IPS DF 6.9 (cell line): ENCODE measurements at regions not wholly inside any gene's neighbourhood (a gene's known extent, or its start where the extent isn't known, plus 50 kb on each side); places are given as distances from the start of the nearest gene placed in this dataset.

Experiments used
- DNase-seq: peaks from one replicate; pipeline ENCODE4 v3.0.0-alpha.2; 2013; ENCODE audit warnings: low read depth, low spot score
- H3K27ac ChIP-seq: one replicate; pipeline ENCODE4 v1.5.1; 2013; ENCODE audit warnings: low read length, control low read depth
- H3K27me3 ChIP-seq: 2 replicates; pipeline ENCODE4 v1.6.1; 2013; ENCODE audit warnings: mild to moderate bottlenecking, low read length; ENCODE audit not compliant: control insufficient read depth, insufficient read depth
- H3K36me3 ChIP-seq: 2 replicates; pipeline ENCODE4 v1.6.1; 2013; ENCODE audit warnings: low read length; ENCODE audit not compliant: control insufficient read depth, insufficient read depth
- H3K4me1 ChIP-seq: 2 replicates; pipeline ENCODE4 v1.6.1; 2013; ENCODE audit warnings: low read length; ENCODE audit not compliant: control insufficient read depth, insufficient read depth
- H3K4me3 ChIP-seq: 2 replicates; pipeline ENCODE4 v1.5.1; 2013; ENCODE audit warnings: mild to moderate bottlenecking, low read length
- H3K9me3 ChIP-seq: 2 replicates; pipeline ENCODE4 v1.6.1; 2013; ENCODE audit warnings: low read length, inconsistent platforms; ENCODE audit not compliant: control insufficient read depth, insufficient read depth
- WGBS: extraction: QIAGEN DNeasy Blood & Tissue Kit; methylation state at CpG from one replicate; pipeline ENCODE4 v1.1.7; 2013; ENCODE audit warnings: mixed read lengths, missing lambda C conversion rate; ENCODE audit not compliant: insufficient read length, insufficient coverage; 5-methylcytosine and 5-hydroxymethylcytosine counted together

- no peak overlapping the region for H3K27ac ChIP-seq
- no peak for DNase-seq
- H3K36me3 ChIP-seq: no peaks in the 10 kb centered on the region
- H3K4me3 ChIP-seq: no peak overlapping the region
- H3K4me1 ChIP-seq: no peaks in the 10 kb centered on the region
- no peaks in the 10 kb centered on the region for H3K27me3 ChIP-seq
- no peaks in the 10 kb centered on the region for H3K9me3 ChIP-seq
Observed at GRCh38 chr4:157643257-157643656, 422.7 kb downstream of the GRIA2 start.

- Histone ChIP-seq H3K36me3 (no peaks in the 10 kb centered on the region), H3K4me1 (no peaks in the 10 kb centered on the region), H3K27me3 (no peaks in the 10 kb centered on the region), H3K9me3 (no peaks in the 10 kb centered on the region), H3K4me3 (no peak overlapping the region), H3K27ac (no peak overlapping the region)
- no CpG with 5 or more reads among the region's 3 CpGs for WGBS
- DNase-seq: no peak
Observed at GRCh38 chr4:157634057-157634456, 413.5 kb downstream of the GRIA2 start.

- Histone ChIP-seq H3K27ac (no peak overlapping the region), H3K4me3 (no peak overlapping the region), H3K36me3 (no peaks in the 10 kb centered on the region), H3K9me3 (no peaks in the 10 kb centered on the region), H3K27me3 (no peaks in the 10 kb centered on the region), H3K4me1 (no peaks in the 10 kb centered on the region)
- no peak for DNase-seq
- no CpG with 5 or more reads among the region's 7 CpGs for whole genome bisulfite sequencing
Observed at GRCh38 chr4:157616741-157617472, 396.4 kb downstream of the GRIA2 start.

- Histone ChIP-seq H3K27me3 (no peaks in the 10 kb centered on the region), H3K4me1 (no peaks in the 10 kb centered on the region), H3K9me3 (no peaks in the 10 kb centered on the region), H3K36me3 (no peaks in the 10 kb centered on the region), H3K4me3 (no peak overlapping the region), H3K27ac (no peak overlapping the region)
- no CpG with 5 or more reads among the region's 1 CpG for WGBS
- no peak for DNase-seq
Observed at GRCh38 chr4:157607996-157608395, 387.5 kb downstream of the GRIA2 start.

GRCh38 chr4:157600583-157600982, 380.1 kb downstream of the GRIA2 start:
- no peak for DNase-seq
- Histone ChIP-seq H3K4me1 (no peaks in the 10 kb centered on the region), H3K9me3 (no peaks in the 10 kb centered on the region), H3K4me3 (no peak overlapping the region), H3K27ac (no peak overlapping the region), H3K27me3 (no peaks in the 10 kb centered on the region), H3K36me3 (no peaks in the 10 kb centered on the region)
- no CpG with 5 or more reads among the region's 1 CpG for WGBS

- Histone ChIP-seq H3K4me3 (no peak overlapping the region), H3K27me3 (no peaks in the 10 kb centered on the region), H3K4me1 (no peaks in the 10 kb centered on the region; the same call in 1 of the 2 replicates), H3K27ac (no peak overlapping the region), H3K36me3 (no peaks in the 10 kb centered on the region), H3K9me3 (no peaks in the 10 kb centered on the region)
- DNase-seq: no peak
Observed at GRCh38 chr4:157591245-157591644, 370.7 kb downstream of the GRIA2 start.

GRCh38 chr4:157590679-157591078, 370.2 kb downstream of the GRIA2 start:
- WGBS: no CpG with 5 or more reads among the region's 2 CpGs
- Histone ChIP-seq H3K9me3 (no peaks in the 10 kb centered on the region), H3K27me3 (no peaks in the 10 kb centered on the region), H3K27ac (no peak overlapping the region), H3K4me3 (no peak overlapping the region), H3K4me1 (no peaks in the 10 kb centered on the region; the same call in 1 of the 2 replicates), H3K36me3 (no peaks in the 10 kb centered on the region)
- no peak for DNase-seq

GRCh38 chr4:157587681-157588423, 367.3 kb downstream of the GRIA2 start:
- Histone ChIP-seq H3K4me3 (no peak overlapping the region), H3K36me3 (no peaks in the 10 kb centered on the region), H3K4me1 (no peaks in the 10 kb centered on the region; the same call in 1 of the 2 replicates), H3K9me3 (no peaks in the 10 kb centered on the region), H3K27ac (no peak overlapping the region), H3K27me3 (no peaks in the 10 kb centered on the region)
- no CpG with 5 or more reads among the region's 5 CpGs for WGBS
- no peak for DNase-seq

- H3K4me1 ChIP-seq: no peaks in the 10 kb centered on the region
- H3K9me3 ChIP-seq: no peaks in the 10 kb centered on the region
- no peaks in the 10 kb centered on the region for H3K27me3 ChIP-seq
- H3K27ac ChIP-seq: no peak overlapping the region
- H3K4me3 ChIP-seq: no peak overlapping the region
- DNase-seq: no peak
- no CpG with 5 or more reads among the region's 2 CpGs for WGBS
- no peaks in the 10 kb centered on the region for H3K36me3 ChIP-seq
Observed at GRCh38 chr4:157582141-157582540, 361.6 kb downstream of the GRIA2 start.

GRCh38 chr4:157576671-157577217, 356.2 kb downstream of the GRIA2 start:
- Histone ChIP-seq H3K9me3 (no peaks in the 10 kb centered on the region), H3K4me3 (no peak overlapping the region), H3K36me3 (no peaks in the 10 kb centered on the region), H3K27ac (no peak overlapping the region), H3K4me1 (no peaks in the 10 kb centered on the region), H3K27me3 (no peaks in the 10 kb centered on the region)
- WGBS: no CpG with 5 or more reads among the region's 4 CpGs
- no peak for DNase-seq
